ENCODE measurements at regions not wholly inside any gene's neighbourhood (a gene's known extent, or its start where the extent isn't known, plus 50 kb on each side); places are given as distances from the start of the nearest gene placed in this dataset.

DNA sequence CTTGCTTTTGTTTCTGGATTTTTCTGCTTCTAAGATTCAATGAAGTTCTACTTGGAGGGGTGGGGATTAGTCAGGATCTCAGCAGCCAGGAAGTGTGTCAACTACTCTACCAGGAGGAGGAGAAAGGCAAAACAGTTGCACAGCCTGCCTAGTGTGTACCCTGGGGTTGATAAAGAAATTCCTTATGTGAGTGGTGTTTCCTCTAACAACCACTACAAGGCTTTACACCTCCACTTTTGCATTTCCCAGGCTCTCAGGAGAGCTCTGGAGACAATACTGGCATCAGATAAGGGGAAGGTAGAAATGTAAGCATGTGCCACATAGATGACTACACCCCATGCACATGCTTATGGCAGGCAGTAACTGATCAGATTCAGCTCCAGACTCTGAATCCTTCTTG, 174.6 kb downstream of the TOX3 start:
- no peaks in the 10 kb centered on the region for H3K36me3 ChIP-seq
- DNase-seq (ENCODE audit: low spot score): no peak
- H3K4me3 ChIP-seq: no peak overlapping the region
- no peaks in the 10 kb centered on the region for H3K4me1 ChIP-seq
- no peaks in the 10 kb centered on the region for H3K9me3 ChIP-seq
- H3K27me3 ChIP-seq: no peaks in the 10 kb centered on the region
- TF ChIP-seq, protein P1, sequence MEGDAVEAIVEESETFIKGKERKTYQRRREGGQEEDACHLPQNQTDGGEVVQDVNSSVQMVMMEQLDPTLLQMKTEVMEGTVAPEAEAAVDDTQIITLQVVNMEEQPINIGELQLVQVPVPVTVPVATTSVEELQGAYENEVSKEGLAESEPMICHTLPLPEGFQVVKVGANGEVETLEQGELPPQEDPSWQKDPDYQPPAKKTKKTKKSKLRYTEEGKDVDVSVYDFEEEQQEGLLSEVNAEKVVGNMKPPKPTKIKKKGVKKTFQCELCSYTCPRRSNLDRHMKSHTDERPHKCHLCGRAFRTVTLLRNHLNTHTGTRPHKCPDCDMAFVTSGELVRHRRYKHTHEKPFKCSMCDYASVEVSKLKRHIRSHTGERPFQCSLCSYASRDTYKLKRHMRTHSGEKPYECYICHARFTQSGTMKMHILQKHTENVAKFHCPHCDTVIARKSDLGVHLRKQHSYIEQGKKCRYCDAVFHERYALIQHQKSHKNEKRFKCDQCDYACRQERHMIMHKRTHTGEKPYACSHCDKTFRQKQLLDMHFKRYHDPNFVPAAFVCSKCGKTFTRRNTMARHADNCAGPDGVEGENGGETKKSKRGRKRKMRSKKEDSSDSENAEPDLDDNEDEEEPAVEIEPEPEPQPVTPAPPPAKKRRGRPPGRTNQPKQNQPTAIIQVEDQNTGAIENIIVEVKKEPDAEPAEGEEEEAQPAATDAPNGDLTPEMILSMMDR (IDR thresholded peaks at IDR 0.05): no peak
- no peak overlapping the region for H3K27ac ChIP-seq

GRCh38 chr16:52368859-52369258, 178.1 kb downstream of the TOX3 start:
- Histone ChIP-seq H3K9me3 (no peaks in the 10 kb centered on the region), H3K4me3 (no peak overlapping the region), H3K27me3 (no peaks in the 10 kb centered on the region), H3K4me1 (no peaks in the 10 kb centered on the region), H3K27ac (no peak overlapping the region), H3K36me3 (no peaks in the 10 kb centered on the region)
- TF ChIP-seq, protein P1 (IDR thresholded peaks at IDR 0.05): no peak
- DNase-seq (ENCODE audit: low spot score): no peak

- DNase-seq (ENCODE audit: low spot score): no peak
Measured at GRCh38 chr16:52367821-52368220, 179.1 kb downstream of the TOX3 start.

GRCh38 chr16:52366983-52367382, 180.0 kb downstream of the TOX3 start:
- TF ChIP-seq, protein P1 (IDR thresholded peaks at IDR 0.05): no peak
- no peak for DNase-seq (ENCODE audit: low spot score)
- H3K36me3 ChIP-seq: no peaks in the 10 kb centered on the region
- no peaks in the 10 kb centered on the region for H3K27me3 ChIP-seq
- H3K4me3 ChIP-seq: no peak overlapping the region
- H3K9me3 ChIP-seq: no peaks in the 10 kb centered on the region
- no peaks in the 10 kb centered on the region for H3K4me1 ChIP-seq
- no peak overlapping the region for H3K27ac ChIP-seq

More at GRCh38 chr16:52367821-52368220, 179.1 kb downstream of the TOX3 start:
- Histone ChIP-seq H3K27me3 (no peaks in the 10 kb centered on the region), H3K36me3 (no peaks in the 10 kb centered on the region), H3K9me3 (no peaks in the 10 kb centered on the region), H3K27ac (no peak overlapping the region), H3K4me3 (no peak overlapping the region), H3K4me1 (no peaks in the 10 kb centered on the region)
- TF ChIP-seq, protein P1 (IDR thresholded peaks at IDR 0.05): no peak

DNA sequence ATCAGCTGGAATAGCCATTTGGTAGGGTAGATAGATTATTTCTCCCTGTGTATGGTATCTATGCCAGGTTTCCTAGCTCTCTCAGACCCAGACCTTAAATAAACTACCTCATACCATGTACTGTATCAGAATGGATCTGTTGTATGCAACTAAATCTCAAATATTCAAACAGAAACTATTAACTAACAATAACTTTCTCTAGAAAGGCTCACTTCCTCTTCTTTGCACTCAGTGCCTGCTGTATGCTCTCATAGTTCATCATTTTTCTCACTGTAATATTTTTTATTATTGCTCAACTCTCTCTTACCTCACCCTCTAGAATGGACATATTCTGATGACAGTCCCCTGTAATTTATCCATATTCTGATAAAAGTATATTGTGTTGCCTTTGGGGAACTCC, 182.4 kb downstream of the TOX3 start:
- no peaks in the 10 kb centered on the region for H3K36me3 ChIP-seq
- TF ChIP-seq, protein P1 (IDR thresholded peaks at IDR 0.05): no peak
- H3K4me1 ChIP-seq: no peaks in the 10 kb centered on the region
- H3K9me3 ChIP-seq: no peaks in the 10 kb centered on the region
- DNase-seq (ENCODE audit: low spot score): no peak
- no peak overlapping the region for H3K4me3 ChIP-seq
- no peak overlapping the region for H3K27ac ChIP-seq
- no peaks in the 10 kb centered on the region for H3K27me3 ChIP-seq

DNA sequence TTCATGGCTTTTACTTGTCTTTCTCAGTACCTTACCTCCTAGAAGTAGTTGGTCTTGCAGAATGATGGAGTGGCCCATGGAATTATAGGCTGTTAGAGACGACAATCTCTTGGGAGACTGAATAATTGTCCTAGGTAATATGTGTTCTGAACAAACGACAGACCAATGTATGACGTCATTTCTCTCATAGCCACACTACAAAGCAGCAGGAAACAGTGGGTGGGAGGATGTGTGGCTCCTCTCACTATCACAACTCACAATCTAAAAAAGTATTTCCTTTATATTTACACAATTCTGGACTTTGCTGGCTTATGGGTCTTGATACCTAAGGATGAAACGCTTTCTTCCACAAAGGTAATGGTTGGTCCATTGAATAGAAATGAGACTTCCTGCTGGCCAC, 183.9 kb downstream of the TOX3 start:
- TF ChIP-seq, protein P1 (IDR thresholded peaks at IDR 0.05): no peak
- no peaks in the 10 kb centered on the region for H3K36me3 ChIP-seq
- H3K9me3 ChIP-seq: no peaks in the 10 kb centered on the region
- no peak overlapping the region for H3K27ac ChIP-seq
- H3K27me3 ChIP-seq: no peaks in the 10 kb centered on the region
- no peak overlapping the region for H3K4me3 ChIP-seq
- H3K4me1 ChIP-seq: no peaks in the 10 kb centered on the region
- no peak for DNase-seq (ENCODE audit: low spot score)
